Chondrocyte (in vitro differentiated cells): ENCODE measurements at regions not wholly inside any gene's neighbourhood (a gene's known extent, or its start where the extent isn't known, plus 50 kb on each side); places are given as distances from the start of the nearest gene placed in this dataset.
"Not testable (repeated sequence)": the region's sequence is repeated elsewhere in the genome, so short reads cannot be mapped to it uniquely, and the experiment has no call there.

Source experiments
- DNase-seq: peaks from one replicate; pipeline ENCODE4 v3.0.0; 2021; ENCODE audit warnings: mixed read lengths, low spot score
- H3K27ac Mint-ChIP-seq: one replicate; pipeline ENCODE4 v1.8.0; 2021; ENCODE audit warnings: mild to moderate bottlenecking, moderate library complexity, mixed read lengths; ENCODE audit not compliant: unreplicated experiment
- H3K27me3 Mint-ChIP-seq: 2 replicates; pipeline ENCODE4 v1.8.0; 2021; ENCODE audit warnings: low read depth, mixed read lengths
- H3K36me3 Mint-ChIP-seq: 2 replicates; pipeline ENCODE4 v1.8.0; 2021; ENCODE audit warnings: low read depth, mixed read lengths
- H3K4me1 Mint-ChIP-seq: 2 replicates; pipeline ENCODE4 v1.8.0; 2021; ENCODE audit warnings: low read depth, mild to moderate bottlenecking, mixed read lengths
- H3K4me3 Mint-ChIP-seq: one replicate; pipeline ENCODE4 v1.8.0; 2021; ENCODE audit warnings: mild to moderate bottlenecking, moderate library complexity, mixed read lengths; ENCODE audit not compliant: unreplicated experiment
- H3K9me3 Mint-ChIP-seq: 2 replicates; pipeline ENCODE4 v1.8.0; 2021; ENCODE audit warnings: low read depth, mixed read lengths
- TF ChIP-seq, protein P1 (sequence below): fragments of 200-600 bp; sonication (generic); IDR thresholded peaks from 2 replicates; pipeline ENCODE4 v1.5.0; 2021; ENCODE audit warnings: antibody characterized with exemption, mild to moderate bottlenecking, moderate library complexity

DNA sequence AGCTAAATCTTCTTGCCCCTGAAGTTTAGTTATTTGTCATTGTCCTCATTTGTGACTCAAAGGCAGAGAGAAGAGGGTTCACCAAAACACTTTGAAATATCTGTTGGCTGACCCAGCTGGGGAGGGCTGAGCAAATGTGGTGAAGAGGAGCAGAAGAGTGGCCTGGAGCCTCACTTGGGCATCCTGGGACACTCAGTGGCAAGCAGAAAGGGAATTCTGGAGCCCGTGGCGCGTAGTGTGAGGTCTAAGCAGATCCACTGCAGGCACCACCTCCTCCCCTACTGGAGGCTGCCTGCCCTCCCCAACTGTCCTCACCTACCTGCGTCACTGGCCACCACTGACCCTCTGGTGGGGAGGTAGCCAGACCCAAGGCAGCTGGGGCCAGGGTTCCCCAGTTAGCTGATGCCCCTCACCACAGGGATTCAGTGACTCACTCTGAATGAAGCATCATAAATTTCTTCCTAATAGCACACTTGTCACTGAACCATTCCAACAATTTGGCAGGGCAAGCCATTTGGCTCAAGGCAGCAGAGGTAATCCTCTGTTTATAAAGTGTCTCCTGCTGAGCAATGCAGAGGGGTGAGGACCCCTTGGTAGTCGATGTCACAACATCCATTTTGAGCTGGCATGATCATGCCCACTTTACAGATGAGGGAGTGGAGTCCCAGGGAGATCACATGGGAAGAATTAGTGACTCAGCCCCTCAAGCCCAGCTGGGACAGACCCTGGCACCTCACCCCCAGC lies 80.3 kb downstream of the NENF start:
- TF ChIP-seq, protein P1, sequence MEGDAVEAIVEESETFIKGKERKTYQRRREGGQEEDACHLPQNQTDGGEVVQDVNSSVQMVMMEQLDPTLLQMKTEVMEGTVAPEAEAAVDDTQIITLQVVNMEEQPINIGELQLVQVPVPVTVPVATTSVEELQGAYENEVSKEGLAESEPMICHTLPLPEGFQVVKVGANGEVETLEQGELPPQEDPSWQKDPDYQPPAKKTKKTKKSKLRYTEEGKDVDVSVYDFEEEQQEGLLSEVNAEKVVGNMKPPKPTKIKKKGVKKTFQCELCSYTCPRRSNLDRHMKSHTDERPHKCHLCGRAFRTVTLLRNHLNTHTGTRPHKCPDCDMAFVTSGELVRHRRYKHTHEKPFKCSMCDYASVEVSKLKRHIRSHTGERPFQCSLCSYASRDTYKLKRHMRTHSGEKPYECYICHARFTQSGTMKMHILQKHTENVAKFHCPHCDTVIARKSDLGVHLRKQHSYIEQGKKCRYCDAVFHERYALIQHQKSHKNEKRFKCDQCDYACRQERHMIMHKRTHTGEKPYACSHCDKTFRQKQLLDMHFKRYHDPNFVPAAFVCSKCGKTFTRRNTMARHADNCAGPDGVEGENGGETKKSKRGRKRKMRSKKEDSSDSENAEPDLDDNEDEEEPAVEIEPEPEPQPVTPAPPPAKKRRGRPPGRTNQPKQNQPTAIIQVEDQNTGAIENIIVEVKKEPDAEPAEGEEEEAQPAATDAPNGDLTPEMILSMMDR, result no peak
- H3K4me1 Mint-ChIP-seq, result peaks cover 20% of the 10 kb centered on the region
- H3K9me3 Mint-ChIP-seq, result no peaks in the 10 kb centered on the region
- no peak for DNase-seq
- no peak overlapping the region for H3K4me3 Mint-ChIP-seq
- H3K27me3 Mint-ChIP-seq, result peaks cover 2% of the 10 kb centered on the region
- H3K27ac Mint-ChIP-seq, result peak overlapping the region; percentile 42
- no peaks in the 10 kb centered on the region for H3K36me3 Mint-ChIP-seq

DNA sequence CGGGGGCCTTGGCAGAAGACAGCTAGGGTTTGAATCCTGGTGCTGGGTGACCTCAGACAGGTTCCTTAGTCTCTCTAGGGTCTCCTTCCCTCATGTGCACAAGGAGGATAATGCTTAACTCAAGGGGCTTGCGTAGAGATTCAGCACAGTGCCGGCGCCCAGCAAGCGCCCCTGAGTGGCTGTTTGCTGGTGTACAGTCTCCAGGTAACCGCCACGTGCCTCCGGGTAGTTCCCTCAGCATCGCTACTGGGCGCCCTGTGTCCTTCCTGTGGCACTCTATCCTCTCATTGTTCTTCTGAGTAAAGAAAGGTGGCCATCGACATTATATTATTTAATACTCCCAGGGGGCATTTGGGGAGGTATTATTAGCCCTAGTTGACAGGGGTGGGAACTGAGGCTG lies 80.9 kb downstream of the NENF start:
- Mint-ChIP-seq H3K4me3 (no peak overlapping the region), H3K4me1 (peaks cover 23% of the 10 kb centered on the region), H3K9me3 (no peaks in the 10 kb centered on the region), H3K36me3 (no peaks in the 10 kb centered on the region), H3K27ac (no peak overlapping the region), H3K27me3 (peaks cover 2% of the 10 kb centered on the region)
- TF ChIP-seq, protein P1, result no peak
- DNase-seq, result no peak

DNA sequence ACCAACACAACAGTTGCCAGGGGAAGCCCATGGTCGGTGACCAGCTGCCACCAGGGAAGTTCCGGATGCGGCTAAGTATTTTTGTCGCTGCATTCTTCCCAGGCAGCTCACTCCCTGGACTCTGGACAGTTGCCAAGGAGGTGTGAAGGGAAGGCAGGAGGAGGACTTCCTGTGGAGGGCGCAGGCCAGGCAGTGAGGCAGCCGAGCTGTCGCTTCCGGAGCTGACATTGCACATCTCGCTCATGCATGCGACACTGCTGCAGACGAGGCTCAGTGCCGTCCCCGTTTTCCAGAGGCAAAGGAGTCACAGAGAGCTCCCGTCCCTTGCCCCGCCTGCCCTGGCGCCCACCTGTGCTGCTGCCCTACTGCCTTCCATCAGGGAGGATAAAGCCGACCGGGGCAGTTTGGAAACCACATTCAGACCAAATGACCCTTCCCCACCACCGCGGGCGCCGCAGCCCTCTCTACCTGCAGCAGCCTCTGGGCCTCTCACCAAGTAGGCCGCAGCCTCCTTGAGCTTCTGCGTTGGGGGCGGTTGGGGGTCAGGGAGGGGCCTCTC lies 81.4 kb downstream of the NENF start:
- TF ChIP-seq, protein P1, result no peak
- Mint-ChIP-seq H3K4me1 (peaks cover 28% of the 10 kb centered on the region), H3K36me3 (no peaks in the 10 kb centered on the region), H3K27ac (no peak overlapping the region), H3K9me3 (no peaks in the 10 kb centered on the region), H3K27me3 (peaks cover 2% of the 10 kb centered on the region), H3K4me3 (no peak overlapping the region)
- no peak for DNase-seq

DNA sequence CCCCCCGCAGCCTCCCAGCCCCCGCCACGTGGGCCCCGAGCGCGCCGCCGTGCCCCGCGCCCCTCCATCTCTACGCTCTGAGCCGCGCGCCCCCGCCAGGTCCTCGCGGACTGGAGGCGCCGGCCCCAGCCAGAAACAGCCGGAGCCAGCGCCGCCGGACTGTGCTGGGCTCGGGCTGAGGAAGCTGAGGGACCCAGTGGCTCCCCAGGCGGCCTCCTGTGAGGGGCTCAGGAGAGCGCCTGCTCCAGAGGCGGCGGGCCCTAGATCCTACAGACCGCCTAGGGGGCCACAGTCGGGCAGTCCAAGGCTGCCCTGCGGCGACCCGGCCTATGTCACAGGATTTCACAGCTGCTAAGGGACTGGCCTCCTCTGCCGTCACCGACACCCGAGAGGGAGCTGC lies 82.1 kb downstream of the NENF start:
- Mint-ChIP-seq H3K4me3 (no peak overlapping the region), H3K27ac (no peak overlapping the region), H3K9me3 (no peaks in the 10 kb centered on the region), H3K36me3 (no peaks in the 10 kb centered on the region), H3K27me3 (peaks cover 2% of the 10 kb centered on the region), H3K4me1 (peaks cover 28% of the 10 kb centered on the region)
- DNase-seq, result no peak
- TF ChIP-seq, protein P1, result no peak

DNA sequence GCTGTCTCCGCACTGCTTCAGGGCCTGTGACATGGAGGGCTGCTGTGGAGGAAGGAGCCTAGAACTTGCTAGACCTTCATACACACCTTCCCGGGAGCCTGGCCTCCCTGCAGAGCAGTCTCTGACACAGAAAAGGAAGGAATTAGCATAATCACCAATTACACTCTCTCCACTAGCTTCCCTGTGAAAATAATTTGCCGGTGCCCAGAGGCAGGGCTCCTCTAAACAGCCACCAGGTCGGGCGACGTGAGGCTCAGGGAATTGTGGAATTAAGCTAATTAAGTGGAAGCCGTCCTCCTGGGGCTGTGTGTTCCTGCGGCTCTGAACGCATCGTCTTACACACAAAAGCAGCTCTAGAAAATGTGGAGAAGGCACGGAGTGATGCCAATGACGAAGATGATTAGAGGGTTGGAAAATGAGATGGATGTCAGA lies 82.6 kb downstream of the NENF start:
- TF ChIP-seq, protein P1, result no peak
- no peak overlapping the region for H3K4me3 Mint-ChIP-seq
- H3K4me1 Mint-ChIP-seq, result peaks cover 28% of the 10 kb centered on the region
- H3K9me3 Mint-ChIP-seq, result no peaks in the 10 kb centered on the region
- DNase-seq, result no peak
- no peak overlapping the region for H3K27ac Mint-ChIP-seq
- peaks cover 2% of the 10 kb centered on the region for H3K27me3 Mint-ChIP-seq
- no peaks in the 10 kb centered on the region for H3K36me3 Mint-ChIP-seq

DNA sequence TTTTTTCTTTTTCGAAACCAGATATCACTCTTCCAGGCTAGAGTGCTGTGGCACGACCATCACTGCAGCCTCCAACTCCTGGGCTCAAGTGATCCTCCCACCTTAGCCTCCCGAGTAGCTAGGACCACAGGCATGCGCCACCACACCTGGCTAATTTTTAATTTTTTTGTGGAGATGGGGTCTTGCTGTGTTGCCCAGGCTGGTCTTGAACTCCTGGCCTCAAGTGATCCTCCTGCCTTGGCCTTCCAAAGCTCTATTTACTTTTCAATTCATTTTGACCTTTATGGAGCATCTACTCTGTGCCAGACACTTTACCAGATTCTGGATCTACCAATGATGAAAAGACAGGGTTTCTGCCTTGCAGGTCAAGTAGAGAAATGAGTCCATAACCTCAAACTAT lies 83.3 kb downstream of the NENF start:
- DNase-seq, H3K36me3 Mint-ChIP-seq, H3K27ac Mint-ChIP-seq, H3K27me3 Mint-ChIP-seq, H3K4me3 Mint-ChIP-seq, H3K9me3 Mint-ChIP-seq: not testable (repeated sequence)
- H3K4me1 Mint-ChIP-seq, result peaks cover 28% of the 10 kb centered on the region
